Heart left ventricle (tissue), 13 donors: ENCODE measurements at regions not wholly inside any gene's neighbourhood (a gene's known extent, or its start where the extent isn't known, plus 50 kb on each side); places are given as distances from the start of the nearest gene placed in this dataset.

Source experiments
- POLR2A ChIP-seq, 2 donors: fragments of 450-650 bp; IDR thresholded peaks; one replicate each; pipeline ENCODE4 v1.6.1; 2017; ENCODE audit warnings: antibody characterized with exemption in 2 of 2, mild to moderate bottlenecking in 2 of 2, moderate library complexity in 2 of 2
- TF ChIP-seq, protein P1 (sequence below), 12 donors: fragments of 200-600 bp; sonication (generic) in 4 of 12; IDR thresholded peaks; one replicate each; pipeline versions ENCODE4 v1.5.0 to v1.8.0; 2018 to 2022; ENCODE audit warnings: antibody characterized with exemption in 12 of 12, mild to moderate bottlenecking in 5 of 12
- donor health status: ischemic (EF 13 %, LVEDD 7.1; RV severe dilation, severe dysfunction).
- donor health status: DM: no; HTN: yes; CAD: no.
- donor health status: DM: no; HTN: no; CAD: no.
- donor health status: ischemic (EF 25% LVEDD 6.9; RV normal size, moderate dysfunction).
- donor health status: ischemic (EF 25% LVEDD 5.7; RV mildly dilated, moderate dysfunction).
- donor health status: ischemic (EF 35%, LVEDD 5.7; RV mildly dilated, moderate dysfunction).
- donor health status: nonischemic (EF 11% LVEDD 7.7; RV severe dilation, severe dysfunction).
- donor health status: DM: yes; HTN: yes; CAD: no.
- donor health status: PGD.
- donor health status: ischemic (EF 29% LVEDD 5.4; RV normal size, mild dysfunction).
- donor health status: nonischemic (EF 23%, LVEDD 6.1; RV moderate dilation, normal function).

DNA sequence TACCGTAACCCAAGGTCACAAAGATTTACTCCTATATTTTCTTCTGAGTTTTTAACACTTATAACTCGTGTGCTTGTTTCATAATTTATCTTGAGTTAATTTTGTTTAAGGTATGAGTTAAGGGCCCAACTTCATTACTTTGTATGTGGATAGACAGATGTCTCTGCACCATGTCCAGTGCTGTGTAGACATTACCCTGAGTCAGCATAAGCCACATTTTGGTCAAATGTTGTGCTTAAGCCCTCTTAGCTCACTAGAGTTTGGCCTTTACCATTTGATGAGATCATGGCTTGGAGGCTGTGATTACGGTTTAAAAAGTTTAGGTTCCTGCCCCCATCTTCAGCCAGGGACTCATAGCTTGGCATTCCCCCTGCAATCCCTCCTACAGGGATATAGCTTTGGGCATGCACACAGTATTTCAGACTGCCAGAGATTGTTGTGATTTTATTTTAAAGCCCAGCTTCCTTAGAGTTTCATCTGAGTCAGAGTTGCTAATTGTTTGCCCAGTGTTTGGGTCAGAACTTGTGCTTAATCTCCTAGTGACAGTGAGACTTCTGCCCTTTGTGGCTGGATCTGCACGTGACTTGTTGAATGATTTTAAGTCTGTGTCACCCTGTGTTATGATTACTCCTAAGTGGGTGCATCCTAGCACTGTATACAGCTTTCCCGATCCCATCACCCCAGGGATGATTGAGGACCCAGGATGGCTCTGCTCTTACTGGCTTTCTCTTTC lies 393.1 kb downstream of the CNTNAP4 start:
- TF ChIP-seq POLR2A (IDR thresholded peaks at IDR 0.05): no peak
- TF ChIP-seq, protein P1, sequence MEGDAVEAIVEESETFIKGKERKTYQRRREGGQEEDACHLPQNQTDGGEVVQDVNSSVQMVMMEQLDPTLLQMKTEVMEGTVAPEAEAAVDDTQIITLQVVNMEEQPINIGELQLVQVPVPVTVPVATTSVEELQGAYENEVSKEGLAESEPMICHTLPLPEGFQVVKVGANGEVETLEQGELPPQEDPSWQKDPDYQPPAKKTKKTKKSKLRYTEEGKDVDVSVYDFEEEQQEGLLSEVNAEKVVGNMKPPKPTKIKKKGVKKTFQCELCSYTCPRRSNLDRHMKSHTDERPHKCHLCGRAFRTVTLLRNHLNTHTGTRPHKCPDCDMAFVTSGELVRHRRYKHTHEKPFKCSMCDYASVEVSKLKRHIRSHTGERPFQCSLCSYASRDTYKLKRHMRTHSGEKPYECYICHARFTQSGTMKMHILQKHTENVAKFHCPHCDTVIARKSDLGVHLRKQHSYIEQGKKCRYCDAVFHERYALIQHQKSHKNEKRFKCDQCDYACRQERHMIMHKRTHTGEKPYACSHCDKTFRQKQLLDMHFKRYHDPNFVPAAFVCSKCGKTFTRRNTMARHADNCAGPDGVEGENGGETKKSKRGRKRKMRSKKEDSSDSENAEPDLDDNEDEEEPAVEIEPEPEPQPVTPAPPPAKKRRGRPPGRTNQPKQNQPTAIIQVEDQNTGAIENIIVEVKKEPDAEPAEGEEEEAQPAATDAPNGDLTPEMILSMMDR (IDR thresholded peaks at IDR 0.05): no peak
